A549 (cell line): ENCODE measurements at regions not wholly inside any gene's neighbourhood (a gene's known extent, or its start where the extent isn't known, plus 50 kb on each side); places are given as distances from the start of the nearest gene placed in this dataset.

Experiments
- BHLHE40 ChIP-seq: IDR thresholded peaks from 2 replicates; pipeline ENCODE4 v1.6.1; 2012; ENCODE audit warnings: low read depth, low read length, inconsistent platforms
- CEBPB ChIP-seq, 2 experiments: fragments of >200 bp in 1 of 2; sonication (Bioruptor Twin) in 1 of 2; formaldehyde crosslinking in 1 of 2; IDR thresholded peaks; 2 replicates each; pipeline ENCODE4 v1.6.1; 2012 to 2016
- CTCF ChIP-seq: fragments of >200 bp; sonication (Bioruptor Twin); formaldehyde crosslinking; IDR thresholded peaks from 3 replicates; pipeline ENCODE4 v1.5.1; 2016
- E2F6 ChIP-seq: IDR thresholded peaks from 2 replicates; pipeline ENCODE4 v1.6.1; 2012; ENCODE audit warnings: low read depth, borderline replicate concordance
- HDAC2 ChIP-seq: fragments of 200-600 bp; sonication (generic); IDR thresholded peaks from 2 replicates; pipeline ENCODE4 v1.6.1; 2016
- JUN ChIP-seq, 2 experiments: fragments of >200 bp; sonication (Bioruptor Twin); formaldehyde crosslinking; IDR thresholded peaks; 2 replicates in 1 of 2; 3 replicates in 1 of 2; pipeline ENCODE4 v1.6.1; 2016 to 2017
- MAX ChIP-seq: IDR thresholded peaks from 2 replicates; pipeline ENCODE4 v1.6.1; 2012
- MAZ ChIP-seq: fragments of 150-350 bp; IDR thresholded peaks from 2 replicates; pipeline ENCODE4 v1.6.1; 2014; ENCODE audit warnings: antibody characterized with exemption, low read depth, low read length, borderline replicate concordance
- POLR2A ChIP-seq: IDR thresholded peaks from 2 replicates; pipeline ENCODE4 v1.6.1; 2012; ENCODE audit warnings: mild to moderate bottlenecking, low read length
- POLR2AphosphoS2 ChIP-seq: conservative IDR thresholded peaks from 2 replicates; pipeline ENCODE4 v1.6.1; 2012; ENCODE audit warnings: low read length, improper control_type of control experiment, inconsistent platforms
- RAD21 ChIP-seq, 2 experiments: fragments of >200 bp in 1 of 2; sonication (Bioruptor Twin) in 1 of 2; formaldehyde crosslinking in 1 of 2; IDR thresholded peaks in 1 of 2; conservative IDR thresholded peaks in 1 of 2; 2 replicates in 1 of 2; 3 replicates in 1 of 2; pipeline ENCODE4 v1.6.1; 2012 to 2018; ENCODE audit warnings: inconsistent platforms in 1 of 2
- REST ChIP-seq: fragments of 200-600 bp; sonication (generic); IDR thresholded peaks from 2 replicates; pipeline ENCODE4 v1.6.1; 2016; ENCODE audit warnings: antibody characterized with exemption, mild to moderate bottlenecking, moderate library complexity
- TP53 ChIP-seq: fragments of 250-450 bp; sonication (Bioruptor Pico); IDR thresholded peaks from 2 replicates; pipeline ENCODE4 v1.5.0; 2021; ENCODE audit warnings: mild to moderate bottlenecking, moderate library complexity
- ZC3H11A ChIP-seq: fragments of 450-650 bp; IDR thresholded peaks from 2 replicates; pipeline ENCODE4 v1.6.1; 2014; ENCODE audit warnings: antibody characterized with exemption, mild to moderate bottlenecking

- no peak for TF ChIP-seq CTCF
- TF ChIP-seq RAD21 (conservative IDR thresholded peaks at IDR 0.05 in 1 of 2, IDR thresholded peaks at IDR 0.05 in 1 of 2), result no peak
- TF ChIP-seq REST, result no peak
- TF ChIP-seq HDAC2, result no peak
- TF ChIP-seq CEBPB (IDR thresholded peaks at IDR 0.05), result no peak
- TF ChIP-seq BHLHE40, result no peak
- TF ChIP-seq E2F6, result no peak
- no peak for TF ChIP-seq POLR2AphosphoS2
- TF ChIP-seq ZC3H11A, result no peak
- TF ChIP-seq MAX, result no peak
- no peak for TF ChIP-seq MAZ
- no peak for TF ChIP-seq POLR2A
- TF ChIP-seq TP53 (CRISPR knock-in tag), result no peak
- no peak for TF ChIP-seq JUN (IDR thresholded peaks at IDR 0.05)
Measured at GRCh38 chr3:124161448-124161847, 169.5 kb upstream of the ROPN1 start.
